UCSD-AML1 (cell line): ENCODE measurements at regions not wholly inside any gene's neighbourhood (a gene's known extent, or its start where the extent isn't known, plus 50 kb on each side); places are given as distances from the start of the nearest gene placed in this dataset.
"Not testable (repeated sequence)": the region's sequence is repeated elsewhere in the genome, so short reads cannot be mapped to it uniquely, and the experiment has no call there.

Experiments
- DNase-seq: peaks from one replicate; lab custom pipeline; 2025; ENCODE audit not compliant: unreplicated experiment; lab: John Stamatoyannopoulos, UW

- DNase-seq: no peak
Observed at GRCh38 chr1:219560856-219561255, 52.0 kb downstream of the ZC3H11B start.

GRCh38 chr1:219559899-219560298 is 53.0 kb downstream of the ZC3H11B start:
- no peak for DNase-seq

- no peak for DNase-seq
Observed at GRCh38 chr1:219555806-219556205, 57.1 kb downstream of the ZC3H11B start.

- DNase-seq: no peak
Observed at GRCh38 chr1:219555031-219555692, 57.7 kb downstream of the ZC3H11B start.

- no peak for DNase-seq
Observed at GRCh38 chr1:219553934-219554502, 58.9 kb downstream of the ZC3H11B start.

GRCh38 chr1:219550201-219550600 is 62.7 kb downstream of the ZC3H11B start:
- DNase-seq: no peak

- no peak for DNase-seq
Observed at GRCh38 chr1:219549215-219549614, 63.7 kb downstream of the ZC3H11B start.

- DNase-seq: no peak
Observed at GRCh38 chr1:219548386-219548785, 64.5 kb downstream of the ZC3H11B start.

- DNase-seq: not testable (repeated sequence)
Observed at GRCh38 chr1:219545756-219546155, 67.1 kb downstream of the ZC3H11B start.

GRCh38 chr1:219544163-219544846 is 68.6 kb downstream of the ZC3H11B start:
- no peak for DNase-seq

GRCh38 chr1:219542828-219543518 is 69.9 kb downstream of the ZC3H11B start:
- no peak for DNase-seq

GRCh38 chr1:219541946-219542345 is 71.0 kb downstream of the ZC3H11B start:
- no peak for DNase-seq

GRCh38 chr1:219539645-219540254 is 73.2 kb downstream of the ZC3H11B start:
- no peak for DNase-seq

- DNase-seq: no peak
Observed at GRCh38 chr1:219538886-219539285, 74.0 kb downstream of the ZC3H11B start.

- DNase-seq: no peak
Observed at GRCh38 chr1:219537223-219537631, 75.7 kb downstream of the ZC3H11B start.

GRCh38 chr1:219536038-219536437 is 76.9 kb downstream of the ZC3H11B start:
- no peak for DNase-seq

GRCh38 chr1:219534991-219535390 is 77.9 kb downstream of the ZC3H11B start:
- DNase-seq: no peak

- no peak for DNase-seq
Observed at GRCh38 chr1:219533280-219533679, 79.6 kb downstream of the ZC3H11B start.

- no peak for DNase-seq
Observed at GRCh38 chr1:219529116-219529515, 83.8 kb downstream of the ZC3H11B start.

GRCh38 chr1:219528633-219529032 is 84.3 kb downstream of the ZC3H11B start:
- no peak for DNase-seq

GRCh38 chr1:219527994-219528393 is 84.9 kb downstream of the ZC3H11B start:
- no peak for DNase-seq
